Eye (tissue), 1 donor: ENCODE measurements at regions not wholly inside any gene's neighbourhood (a gene's known extent, or its start where the extent isn't known, plus 50 kb on each side); places are given as distances from the start of the nearest gene placed in this dataset.

ENCODE experiments used
- DNase-seq: peaks from one replicate; pipeline ENCODE4 v3.0.0-alpha.2; 2015

DNA sequence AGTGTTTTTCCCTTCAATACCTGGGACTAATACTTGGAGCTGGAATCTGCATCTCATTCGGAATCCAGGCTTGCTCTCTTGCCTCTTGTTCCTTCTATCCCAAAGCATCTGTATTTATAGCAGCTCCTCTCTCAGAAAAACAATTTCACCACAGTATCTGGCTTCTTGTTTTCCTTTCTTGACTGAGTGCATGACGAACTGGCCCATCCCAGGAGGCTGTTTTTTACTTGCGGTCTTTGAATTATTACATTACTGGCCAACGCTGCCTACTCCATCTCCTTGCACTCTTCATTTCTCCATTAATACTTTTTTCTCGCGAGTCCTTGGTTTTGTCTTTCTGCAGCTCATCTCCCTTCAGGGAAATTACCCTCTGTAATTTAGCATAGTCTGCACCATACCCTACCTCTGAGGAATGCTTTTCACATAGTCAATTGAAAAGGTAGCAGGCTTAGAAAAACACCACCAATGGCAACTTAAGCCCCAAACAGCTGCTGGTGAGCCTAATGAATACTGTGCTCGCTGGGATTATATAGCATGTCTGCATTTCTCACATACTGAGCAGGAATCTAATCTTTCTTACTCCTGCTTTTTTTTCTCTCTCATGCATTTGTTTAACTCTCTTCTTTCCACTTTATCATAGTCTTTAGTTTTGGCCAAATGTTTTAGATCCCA is 277.4 kb upstream of the SESN3 start:
- DNase-seq: no peak

DNA sequence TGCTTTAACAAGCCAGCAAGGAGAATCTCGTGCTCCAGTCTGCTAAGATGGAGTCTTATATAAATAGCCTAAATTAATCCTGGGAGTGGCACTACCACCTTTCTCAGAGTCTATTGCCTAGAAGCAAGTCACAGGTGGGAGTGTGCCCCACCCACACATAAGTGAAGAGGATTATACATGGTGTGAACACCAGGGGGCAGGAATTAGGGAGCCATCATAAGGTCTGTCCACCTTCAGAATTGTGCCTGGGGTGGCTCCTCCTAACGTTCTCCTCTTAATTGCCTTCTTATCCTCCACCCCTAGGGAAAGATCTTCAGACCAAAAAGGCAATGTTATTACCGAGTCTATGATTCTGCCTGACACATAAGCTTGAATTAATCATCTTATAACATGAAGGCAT is 276.8 kb upstream of the SESN3 start:
- no peak for DNase-seq

DNA sequence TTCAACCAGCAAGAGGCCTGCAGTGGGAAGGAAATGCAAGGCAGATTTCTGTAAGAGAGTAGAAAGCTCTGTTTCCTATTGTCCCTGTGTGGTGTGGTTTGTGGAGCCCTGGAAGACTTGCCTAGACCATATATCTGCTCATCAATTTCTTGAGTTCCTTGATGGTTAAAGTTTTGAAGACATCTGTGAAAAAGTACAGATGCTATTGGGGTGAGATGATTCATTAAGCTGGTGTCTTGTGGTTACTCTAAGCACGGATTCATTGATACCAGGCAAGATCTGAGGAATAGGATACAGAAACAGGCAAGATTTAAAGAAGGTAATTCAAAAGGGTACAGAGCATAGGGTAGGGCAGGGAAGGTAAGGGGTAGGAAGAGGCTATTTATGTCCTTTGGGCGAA is 275.8 kb upstream of the SESN3 start:
- DNase-seq: no peak

DNA sequence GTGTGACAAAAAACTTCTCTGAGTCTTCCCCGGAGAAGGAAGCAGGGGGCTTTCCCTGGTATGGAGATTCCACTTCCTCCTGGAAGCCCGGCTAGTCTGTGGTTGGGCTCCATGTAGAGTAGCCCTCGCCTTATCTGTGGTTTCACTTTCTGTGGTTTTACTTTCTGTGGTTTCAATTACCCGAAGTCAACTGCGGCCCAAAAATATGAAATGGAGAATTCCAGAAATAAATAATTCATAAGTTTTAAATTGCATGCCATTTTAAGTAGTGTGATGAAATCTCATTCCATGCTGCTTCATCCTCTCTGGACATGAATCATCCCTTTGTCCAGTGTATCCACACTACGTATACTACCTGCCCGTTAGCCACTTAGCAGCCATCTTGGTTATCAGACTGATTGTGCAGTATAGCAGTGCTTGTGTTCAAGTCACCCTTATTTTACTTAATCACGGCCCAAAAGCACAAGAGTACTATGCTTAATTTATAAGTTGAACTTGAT is 275.0 kb upstream of the SESN3 start:
- no peak for DNase-seq

DNA sequence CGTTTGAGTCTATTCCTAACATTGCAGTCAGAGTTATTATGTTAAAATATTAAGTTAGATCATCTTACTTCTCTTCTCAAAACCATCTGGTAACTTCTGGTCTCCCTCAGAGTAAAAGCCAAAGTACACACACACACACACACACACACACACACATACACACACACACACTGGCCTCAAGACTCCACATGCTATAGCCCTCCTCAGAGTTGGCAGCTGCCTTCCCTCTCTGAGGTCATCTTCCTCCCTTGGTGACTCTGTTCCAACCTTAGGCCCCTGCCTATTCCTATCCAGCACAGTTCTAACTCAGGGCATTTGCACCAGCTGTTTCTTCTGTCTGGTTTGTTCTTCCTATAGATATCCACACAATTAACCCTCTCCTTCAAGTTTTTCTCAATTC is 272.0 kb upstream of the SESN3 start:
- no peak for DNase-seq

DNA sequence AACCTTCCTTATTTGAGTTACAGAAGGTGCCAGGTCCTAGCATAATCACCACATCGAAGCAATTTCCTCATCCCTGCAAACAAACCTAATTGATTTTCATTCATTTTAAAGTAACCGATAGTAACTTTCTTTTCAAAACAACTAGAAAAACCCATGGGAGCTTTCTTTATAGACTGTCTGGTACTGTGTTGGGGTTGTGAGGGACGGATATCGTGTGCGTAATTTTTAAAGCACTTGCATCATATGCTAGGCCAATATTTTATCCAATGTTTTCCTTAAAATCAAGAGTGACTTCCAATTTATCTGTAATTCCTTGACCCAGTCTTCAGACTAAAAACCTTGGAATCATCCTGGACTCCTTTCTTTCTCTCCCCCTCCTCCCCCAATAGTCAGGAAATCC is 271.5 kb upstream of the SESN3 start:
- DNase-seq: no peak

DNA sequence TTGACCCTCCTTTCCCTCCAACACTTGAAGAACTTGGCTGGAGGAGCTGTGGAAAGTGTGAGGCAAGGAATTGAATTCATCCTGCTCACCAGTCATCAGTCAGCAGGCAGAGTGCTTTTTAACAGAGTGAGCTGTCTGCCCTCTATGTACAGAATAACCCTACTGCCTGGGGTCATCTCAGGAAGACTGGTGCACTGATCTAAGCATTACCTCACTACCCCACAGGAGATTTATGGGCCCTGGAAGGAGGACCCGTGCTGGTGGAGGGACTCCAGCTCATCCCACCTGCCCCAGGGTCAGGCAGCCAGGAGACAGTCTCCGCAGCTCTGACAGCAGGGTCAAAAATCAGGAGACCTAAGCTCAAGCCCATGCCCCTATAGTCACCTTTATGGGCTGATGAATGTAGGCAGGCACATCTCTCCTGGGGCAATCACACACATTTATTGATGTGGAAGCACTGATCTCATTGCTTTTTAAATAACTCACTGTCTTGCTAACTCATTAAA is 270.8 kb upstream of the SESN3 start:
- no peak for DNase-seq

DNA sequence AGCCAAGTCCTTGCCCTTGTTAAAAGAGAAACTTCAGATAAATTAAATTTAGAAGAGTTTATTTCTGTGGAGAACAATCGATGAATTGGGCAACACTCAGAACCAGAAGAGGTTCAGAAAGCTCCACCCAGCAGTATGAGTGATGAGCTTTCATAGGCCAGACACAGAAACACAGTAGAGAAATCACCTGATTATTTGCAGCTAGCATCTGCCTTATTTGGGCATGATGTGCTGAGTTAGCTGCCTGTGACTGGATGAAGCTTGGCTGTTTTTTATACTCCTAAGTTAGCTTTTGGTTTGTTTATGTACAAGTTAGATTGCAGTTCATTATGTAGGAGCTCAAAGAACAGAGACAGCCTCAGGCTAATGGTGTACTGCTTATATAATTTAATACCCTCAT is 269.5 kb upstream of the SESN3 start:
- no peak for DNase-seq

DNA sequence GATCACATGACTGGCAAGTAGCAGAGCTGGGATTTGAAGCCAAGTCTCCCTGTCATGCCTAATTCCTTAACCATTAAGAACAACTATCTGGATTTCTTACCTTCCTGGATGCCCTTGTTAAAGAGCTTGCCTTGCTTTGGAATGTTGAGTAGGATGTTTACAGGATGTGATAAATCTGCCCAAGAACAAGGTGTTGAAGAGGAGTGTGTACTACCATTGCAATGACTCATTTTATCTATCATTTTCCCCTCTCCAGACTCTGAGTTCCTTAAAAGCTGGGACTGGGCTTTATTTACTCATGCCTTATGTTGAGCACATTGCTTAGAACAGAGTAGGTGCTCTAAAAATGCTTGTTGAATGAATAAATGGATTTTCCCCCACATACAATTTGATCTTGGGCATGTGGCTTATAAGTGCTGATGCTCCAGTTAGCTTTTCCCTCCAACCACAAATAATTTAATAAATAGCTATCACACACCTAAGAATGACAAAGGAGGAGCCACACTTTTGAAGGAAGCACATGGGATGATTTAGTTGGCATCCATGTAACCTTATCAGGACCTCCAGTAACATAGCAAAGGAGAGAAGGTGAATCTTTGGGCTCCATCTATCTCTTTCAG is 268.6 kb upstream of the SESN3 start:
- DNase-seq: no peak

DNA sequence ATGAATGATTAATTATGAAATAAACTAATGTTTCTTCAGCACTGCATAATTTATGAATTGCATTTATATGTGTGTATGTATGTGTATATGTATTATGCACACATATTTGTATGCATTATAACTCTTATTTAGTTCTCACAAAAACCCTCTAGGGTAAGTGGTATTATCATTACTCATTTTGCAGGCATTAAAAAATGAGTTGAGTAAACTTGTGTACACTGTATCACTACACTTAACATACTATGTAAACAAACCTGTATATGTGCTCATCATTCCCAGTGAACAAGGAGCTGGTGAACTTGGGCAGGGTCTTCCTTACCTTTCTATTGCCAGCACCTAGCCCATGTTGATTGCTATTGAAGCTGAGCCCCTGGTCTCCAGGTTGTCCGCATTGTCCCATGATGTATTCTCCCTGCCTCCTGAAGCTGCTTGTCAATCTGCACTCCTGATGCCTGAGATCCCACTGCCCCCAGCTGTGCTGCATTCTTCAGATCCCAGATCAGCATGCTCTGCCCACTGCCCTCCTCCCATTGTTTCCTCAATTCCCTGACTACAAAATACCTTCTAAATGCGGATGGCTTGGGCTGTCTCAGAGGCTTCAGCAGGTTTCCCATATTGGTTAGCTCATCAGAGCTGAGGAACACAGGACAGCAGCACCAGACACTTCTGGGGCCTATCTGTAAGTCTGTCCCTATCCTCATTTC is 267.9 kb upstream of the SESN3 start:
- no peak for DNase-seq

DNA sequence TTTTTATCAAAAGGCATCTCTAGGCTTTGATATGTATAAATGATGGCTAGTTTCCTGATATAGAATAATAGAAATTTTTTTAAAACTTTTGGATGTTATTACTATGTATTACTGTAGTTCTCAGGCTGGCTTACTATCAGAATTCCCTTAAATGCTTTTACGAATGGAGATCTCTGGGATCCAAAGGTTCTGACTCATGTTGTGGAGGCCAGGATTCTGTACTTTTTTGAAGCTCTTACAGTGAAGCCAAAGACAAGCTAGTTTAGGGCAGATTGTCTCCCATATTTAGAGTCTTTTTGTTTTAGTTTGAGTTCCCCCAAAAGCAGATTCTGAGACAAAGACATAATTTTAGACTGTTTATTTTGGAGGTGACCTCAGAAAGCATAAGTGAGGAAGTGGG is 265.9 kb upstream of the SESN3 start:
- no peak for DNase-seq

DNA sequence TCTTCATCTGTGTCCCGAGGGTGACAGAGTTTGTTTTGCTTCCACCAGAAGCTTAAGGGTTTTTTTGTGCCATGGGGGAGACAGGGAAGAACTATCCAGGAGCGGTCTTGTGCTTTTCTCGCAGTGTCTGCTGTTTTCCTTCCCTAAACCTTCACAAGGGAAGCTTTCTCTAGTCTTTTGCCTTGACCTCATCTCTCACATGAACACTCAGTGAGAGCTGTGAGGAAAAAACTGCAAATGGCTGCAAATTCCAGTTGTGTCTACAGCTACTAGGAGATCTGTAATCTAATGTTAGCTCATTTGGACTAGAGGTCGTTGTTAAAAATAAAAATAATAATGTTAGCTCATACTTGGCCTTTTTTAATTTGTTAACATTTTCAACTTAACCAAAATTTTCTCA is 264.7 kb upstream of the SESN3 start:
- DNase-seq: no peak

DNA sequence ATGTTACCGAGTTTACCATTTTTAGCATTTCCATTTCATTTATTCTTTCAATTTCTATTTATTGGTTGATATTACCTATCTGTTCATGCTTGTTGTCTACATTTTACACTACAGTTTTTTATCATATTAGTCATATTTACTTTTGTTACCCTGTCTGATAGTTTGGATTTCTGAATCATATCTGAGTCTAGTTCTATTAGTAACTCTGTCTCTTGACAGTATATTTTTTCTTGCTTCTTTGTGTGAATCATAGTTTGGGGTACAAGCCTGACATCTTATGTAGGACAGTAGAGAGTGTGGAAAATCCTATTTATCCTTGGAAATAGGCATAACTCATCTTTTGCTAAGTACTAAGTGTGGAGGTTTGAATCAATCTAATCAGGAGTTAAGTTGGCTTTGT is 263.9 kb upstream of the SESN3 start:
- no peak for DNase-seq

DNA sequence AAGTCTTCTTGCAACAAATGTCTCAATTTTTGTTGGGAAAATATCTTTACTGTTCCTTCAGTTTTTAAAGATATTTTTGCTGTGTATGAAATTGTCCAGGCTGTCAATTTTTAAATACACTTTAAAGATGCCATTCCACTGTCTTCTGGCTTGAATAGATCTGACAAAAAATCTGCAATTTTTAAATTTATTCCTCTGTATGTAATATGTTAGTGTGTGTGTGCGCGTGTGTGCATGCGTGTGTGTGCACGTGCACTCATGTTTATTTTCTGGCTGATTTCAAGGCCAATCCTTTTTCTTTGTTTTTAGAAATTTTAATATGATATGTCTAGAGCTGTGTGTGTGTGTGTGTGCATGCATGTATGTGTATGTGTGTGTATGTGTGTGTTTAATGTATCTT is 263.2 kb upstream of the SESN3 start:
- DNase-seq: no peak

DNA sequence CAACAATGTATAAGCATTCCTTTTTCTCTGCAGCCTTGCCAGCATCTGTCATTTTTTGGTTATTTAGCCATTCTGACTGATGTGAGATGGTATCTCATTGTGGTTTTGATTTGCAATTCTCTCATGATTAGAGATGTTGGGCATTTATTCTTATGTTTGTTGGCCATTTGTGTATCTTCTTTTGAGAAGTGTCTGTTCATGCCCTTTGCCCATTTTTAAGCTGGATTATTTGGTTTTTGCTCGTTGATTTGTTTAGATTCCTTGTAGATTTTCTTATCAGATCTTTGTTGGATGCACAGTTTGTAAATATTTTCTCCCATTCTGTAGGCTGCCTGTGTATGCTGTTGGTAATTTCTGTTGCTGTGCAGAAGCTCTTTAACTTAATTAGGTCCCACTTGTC is 259.6 kb upstream of the SESN3 start:
- DNase-seq: no peak

DNA sequence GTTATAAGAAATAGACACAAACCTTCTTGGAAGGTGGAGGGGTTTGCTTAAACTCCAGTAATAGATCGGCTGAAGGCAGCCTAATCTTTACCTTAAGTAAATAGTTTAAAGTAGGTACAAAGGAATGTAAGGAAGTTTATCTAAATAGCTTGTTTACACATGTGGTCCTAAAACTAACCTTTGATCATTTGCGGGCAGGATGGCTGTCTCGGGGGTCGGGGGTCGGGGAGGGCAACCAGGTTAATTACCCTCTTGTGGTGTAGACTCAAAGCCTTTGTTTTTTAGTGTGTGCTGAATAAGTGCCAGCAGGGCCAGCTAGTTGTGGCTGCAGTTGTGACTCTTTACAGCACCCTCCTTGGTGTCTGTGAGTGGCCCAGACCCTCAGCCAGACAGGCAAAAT is 256.9 kb upstream of the SESN3 start:
- no peak for DNase-seq

DNA sequence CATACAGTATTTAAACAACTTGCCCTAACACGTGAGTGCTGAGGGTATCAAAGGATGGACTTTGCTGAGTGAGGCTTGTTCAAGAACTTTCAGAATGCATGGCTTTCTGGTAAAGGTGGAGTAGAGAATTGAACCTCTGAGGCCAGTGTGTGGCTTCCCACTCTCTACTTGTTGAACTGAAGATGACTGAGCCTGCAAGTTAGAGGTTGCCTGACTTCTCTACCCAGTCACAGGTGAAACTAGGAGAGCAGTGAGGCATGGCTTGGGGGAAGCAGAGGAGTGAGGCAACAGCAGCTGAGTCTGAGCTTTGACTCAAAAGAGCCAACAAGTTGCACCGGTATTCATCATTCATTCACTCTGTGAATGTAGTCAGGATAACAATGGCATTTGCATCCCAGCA is 256.4 kb upstream of the SESN3 start:
- no peak for DNase-seq

DNA sequence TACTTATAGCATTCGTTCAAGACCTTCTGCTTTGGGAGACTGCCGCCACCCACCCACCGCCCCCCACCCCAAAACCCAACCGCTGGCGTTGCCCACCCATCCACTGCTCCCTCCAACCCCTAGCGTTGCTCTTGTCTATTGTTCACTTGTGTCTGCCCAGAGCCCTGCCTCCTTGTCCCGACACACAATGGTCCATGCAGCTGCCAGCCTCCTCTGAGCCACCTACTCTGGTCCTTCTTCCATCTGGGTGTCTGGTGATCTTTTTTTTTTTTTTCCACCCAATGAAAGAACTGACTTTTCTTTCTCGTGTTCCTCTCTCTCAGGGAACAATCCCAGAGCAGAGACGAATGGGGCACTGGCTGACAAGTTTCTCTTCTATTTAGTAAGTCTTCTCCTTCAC is 256.0 kb upstream of the SESN3 start:
- no peak for DNase-seq

DNA sequence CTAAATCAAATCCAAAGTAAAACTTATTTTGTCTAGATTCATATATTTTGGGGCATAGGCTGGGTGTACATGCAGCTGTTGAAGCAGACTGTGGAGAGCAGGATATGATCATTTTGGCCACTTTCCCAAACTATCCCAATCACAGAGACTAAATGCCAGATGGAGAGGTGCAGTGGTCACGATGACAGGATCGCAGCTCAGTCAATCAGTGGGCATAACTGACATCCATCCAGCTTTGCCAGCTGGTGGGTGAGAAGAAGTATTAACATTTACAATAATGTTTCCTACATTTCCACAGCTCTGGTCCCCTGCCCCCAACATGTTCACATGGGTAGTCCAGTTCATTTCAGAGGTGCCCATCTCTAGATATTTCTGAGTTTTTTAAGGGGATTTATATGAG is 255.5 kb upstream of the SESN3 start:
- no peak for DNase-seq

DNA sequence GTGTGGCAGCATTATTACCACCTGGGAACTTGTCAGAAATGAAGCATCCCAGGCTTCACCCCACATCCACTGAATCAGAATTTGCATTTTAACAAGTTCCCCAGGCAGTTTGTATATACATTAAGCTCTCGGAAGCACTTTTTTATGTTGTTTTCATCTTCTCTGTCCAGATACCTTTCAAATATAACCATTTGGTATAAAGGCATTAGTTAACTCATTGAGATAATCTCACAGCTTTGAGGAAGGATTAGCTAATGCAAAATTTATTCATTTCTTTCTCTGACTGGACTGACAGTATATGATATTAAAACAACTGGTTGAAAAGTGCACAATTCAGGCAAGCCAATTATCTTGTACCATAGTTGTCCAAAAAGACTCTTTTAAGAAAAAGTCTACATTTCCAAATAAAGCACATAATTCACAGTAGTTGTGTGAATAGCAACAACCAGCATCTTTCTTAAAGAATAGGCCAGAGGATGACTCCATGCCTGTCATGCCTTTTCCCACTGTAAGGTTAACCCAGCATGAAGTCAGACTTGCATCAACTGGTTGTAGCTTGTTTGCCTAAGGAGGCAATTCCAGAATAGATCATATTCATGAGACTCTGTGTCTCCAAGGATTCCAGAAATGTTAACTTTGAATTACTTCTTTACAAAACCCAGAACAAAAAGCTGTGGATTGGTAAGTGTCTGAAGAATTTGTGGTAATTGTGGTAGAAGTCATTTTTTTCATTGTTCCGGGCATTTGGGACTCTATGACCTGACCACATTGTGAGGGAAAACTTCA is 254.3 kb upstream of the SESN3 start:
- peak; percentile 25 for DNase-seq

DNA sequence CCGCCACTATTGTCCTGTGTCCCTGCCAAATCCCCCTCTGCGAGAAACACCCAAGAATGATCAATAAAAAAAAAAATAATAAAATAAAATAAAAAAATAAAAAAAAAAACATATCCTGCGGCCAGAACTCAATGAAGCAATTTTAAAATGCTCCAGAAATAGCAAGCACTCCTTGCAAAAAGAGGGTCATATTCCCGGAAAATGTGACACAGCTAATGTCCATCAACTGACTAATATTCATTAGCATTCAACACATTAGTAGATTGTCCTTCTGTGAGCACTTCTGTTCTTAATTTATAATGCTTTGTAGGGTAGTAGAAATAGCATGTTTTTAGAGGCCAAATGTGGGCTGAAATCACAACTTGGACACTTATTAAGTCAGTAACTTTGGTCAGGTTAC is 252.3 kb upstream of the SESN3 start:
- no peak for DNase-seq

DNA sequence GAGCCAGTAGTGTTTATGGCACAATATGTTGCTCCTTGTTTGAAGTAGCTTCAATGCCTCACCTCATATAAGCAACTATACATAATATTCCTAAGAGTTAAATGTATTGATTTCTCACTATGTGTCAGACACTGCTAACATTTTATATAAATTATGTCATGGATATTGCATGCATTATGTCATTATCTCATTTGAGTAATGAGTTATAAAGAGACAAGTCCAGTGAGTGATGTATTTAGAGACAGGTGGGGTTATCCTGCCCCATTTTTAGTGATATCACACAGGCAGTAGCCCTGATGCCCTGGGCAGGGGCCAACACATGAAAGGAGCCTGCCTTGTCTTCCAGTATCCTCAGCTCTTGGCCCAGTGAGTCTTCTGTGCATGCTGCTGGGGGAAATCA is 247.0 kb upstream of the SESN3 start:
- no peak for DNase-seq

DNA sequence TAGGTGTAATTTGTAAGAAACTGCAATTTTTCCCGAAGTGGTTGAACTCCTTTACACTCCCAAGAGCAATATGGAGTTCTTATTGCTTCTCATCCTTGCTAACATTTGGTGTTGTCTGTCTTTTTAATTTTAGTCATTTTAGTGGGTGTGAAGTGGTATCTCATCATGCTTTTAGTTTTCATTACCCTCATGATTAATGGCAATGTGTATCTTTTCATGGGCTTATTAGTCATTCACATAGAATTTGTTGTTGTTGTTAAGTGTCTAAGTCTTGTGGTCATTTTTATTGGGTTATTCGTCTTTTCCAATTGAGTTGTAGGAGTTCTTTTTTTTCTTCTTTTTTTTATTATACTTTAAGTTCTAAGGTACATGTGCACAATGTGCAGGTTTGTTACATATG is 238.3 kb upstream of the SESN3 start:
- no peak for DNase-seq
